BE2C (cell line): ENCODE measurements at regions not wholly inside any gene's neighbourhood (a gene's known extent, or its start where the extent isn't known, plus 50 kb on each side); places are given as distances from the start of the nearest gene placed in this dataset.
A peak's percentile ranks its signal among the peaks of the same experiment; 100 is the strongest.

Experiments used
- DNase-seq: peaks from one replicate; pipeline ENCODE4 v3.0.0-alpha.2; 2020
- H3K27me3 ChIP-seq: fragments of 250-450 bp; sonication (Bioruptor Pico); 2 replicates; pipeline ENCODE4 v1.5.1; 2020; ENCODE audit warnings: mild to moderate bottlenecking
- H3K36me3 ChIP-seq: fragments of 250-450 bp; sonication (Bioruptor Pico); 2 replicates; pipeline ENCODE4 v1.5.1; 2020; ENCODE audit warnings: mild to moderate bottlenecking
- H3K4me1 ChIP-seq: fragments of 250-450 bp; sonication (Bioruptor Pico); 2 replicates; pipeline ENCODE4 v1.5.1; 2020
- H3K4me3 ChIP-seq: 2 replicates; pipeline ENCODE4 v1.5.1; 2011; ENCODE audit warnings: low read depth, low read length
- H3K9me3 ChIP-seq: fragments of 250-450 bp; sonication (Bioruptor Pico); 2 replicates; pipeline ENCODE4 v1.5.1; 2020
- CTCF ChIP-seq: IDR thresholded peaks from 2 replicates; pipeline ENCODE4 v1.5.1; 2012; ENCODE audit warnings: mild to moderate bottlenecking, low read depth, low read length

GRCh38 chr4:89590128-89590527 is 246.8 kb downstream of the SNCA start:
- no peak for DNase-seq
- no peaks in the 10 kb centered on the region for H3K36me3 ChIP-seq
- TF ChIP-seq CTCF: no peak
- no peak overlapping the region for H3K4me3 ChIP-seq
- no peaks in the 10 kb centered on the region for H3K4me1 ChIP-seq
- H3K9me3 ChIP-seq: no peaks in the 10 kb centered on the region
- no peaks in the 10 kb centered on the region for H3K27me3 ChIP-seq

GRCh38 chr4:89588421-89588820 is 248.5 kb downstream of the SNCA start:
- Histone ChIP-seq H3K9me3 (no peaks in the 10 kb centered on the region), H3K4me1 (no peaks in the 10 kb centered on the region), H3K36me3 (no peaks in the 10 kb centered on the region), H3K27me3 (no peaks in the 10 kb centered on the region), H3K4me3 (no peak overlapping the region)
- no peak for TF ChIP-seq CTCF
- DNase-seq: no peak

- TF ChIP-seq CTCF: no peak
- no peaks in the 10 kb centered on the region for H3K36me3 ChIP-seq
- H3K27me3 ChIP-seq: no peaks in the 10 kb centered on the region
Observed at GRCh38 chr4:89587364-89587763, 249.6 kb downstream of the SNCA start.

GRCh38 chr4:89586864-89587263 is 250.1 kb downstream of the SNCA start:
- no peak for DNase-seq
- Histone ChIP-seq H3K4me3 (no peak overlapping the region), H3K27me3 (no peaks in the 10 kb centered on the region), H3K4me1 (no peaks in the 10 kb centered on the region), H3K9me3 (no peaks in the 10 kb centered on the region), H3K36me3 (no peaks in the 10 kb centered on the region)
- TF ChIP-seq CTCF: peak; percentile 29; the same call in 1 of the 2 replicates

More at GRCh38 chr4:89587364-89587763, 249.6 kb downstream of the SNCA start:
- Histone ChIP-seq H3K9me3 (no peaks in the 10 kb centered on the region), H3K4me1 (no peaks in the 10 kb centered on the region), H3K4me3 (no peak overlapping the region)
- DNase-seq: no peak

GRCh38 chr4:89586318-89586717 is 250.6 kb downstream of the SNCA start:
- DNase-seq: no peak
- no peaks in the 10 kb centered on the region for H3K9me3 ChIP-seq
- no peak for TF ChIP-seq CTCF

GRCh38 chr4:89582756-89583505 is 254.0 kb downstream of the SNCA start:
- no peaks in the 10 kb centered on the region for H3K9me3 ChIP-seq

More at GRCh38 chr4:89586318-89586717, 250.6 kb downstream of the SNCA start:
- Histone ChIP-seq H3K36me3 (no peaks in the 10 kb centered on the region), H3K4me1 (no peaks in the 10 kb centered on the region), H3K4me3 (no peak overlapping the region), H3K27me3 (no peaks in the 10 kb centered on the region)

More at GRCh38 chr4:89582756-89583505, 254.0 kb downstream of the SNCA start:
- no peak overlapping the region for H3K4me3 ChIP-seq
- H3K36me3 ChIP-seq: no peaks in the 10 kb centered on the region
- no peak for DNase-seq
- TF ChIP-seq CTCF: no peak
- H3K4me1 ChIP-seq: no peaks in the 10 kb centered on the region
- H3K27me3 ChIP-seq: no peaks in the 10 kb centered on the region
